ENCODE measurements at regions not wholly inside any gene's neighbourhood (a gene's known extent, or its start where the extent isn't known, plus 50 kb on each side); places are given as distances from the start of the nearest gene placed in this dataset.

- Histone ChIP-seq H3K4me1 (ENCODE audit: control insufficient read depth, insufficient read depth, low read length) (no peaks in the 10 kb centered on the region), H3K4me3 (ENCODE audit: low read depth, low read length) (no peak overlapping the region), H3K9me3 (ENCODE audit: control insufficient read depth, insufficient read depth, low read depth, low read length) (no peaks in the 10 kb centered on the region; the same call in 1 of the 2 replicates), H3K27ac (ENCODE audit: extremely low read depth, low read depth, low read length) (no peak overlapping the region), H3K36me3 (ENCODE audit: control insufficient read depth in 2 of 2, insufficient read depth in 1 of 2, low read length in 2 of 2) (no peaks in the 10 kb centered on the region)
- ChIA-PET POLR2A (no interaction called here), CTCF (interaction anchor here (0.9 kb wide), 1 partner anchor 115 kb away, joined by 5 read pairs; no protein-coding TSS in a partner anchor)
- TF ChIP-seq ZNF133 (tag by site-specific recombination; IDR thresholded peaks at IDR 0.05) = no peak
- TF ChIP-seq KLF8 (tag by site-specific recombination; IDR thresholded peaks at IDR 0.05) = no peak
- TF ChIP-seq ZNF112 (tag by site-specific recombination; IDR thresholded peaks at IDR 0.05) = no peak
- TF ChIP-seq RBAK (tag by site-specific recombination; IDR thresholded peaks at IDR 0.05) = no peak
- TF ChIP-seq PRDM10 (tag by site-specific recombination; IDR thresholded peaks at IDR 0.05) = no peak
- no peak for TF ChIP-seq ZBTB17 (tag by site-specific recombination; IDR thresholded peaks at IDR 0.05)
- TF ChIP-seq ZNF777 (tag by site-specific recombination; IDR thresholded peaks at IDR 0.05; ENCODE audit: borderline replicate concordance) = no peak
- TF ChIP-seq PRDM4 (tag by site-specific recombination; IDR thresholded peaks at IDR 0.05) = no peak
- no peak for TF ChIP-seq ZEB2 (tag by site-specific recombination; IDR thresholded peaks at IDR 0.05)
- TF ChIP-seq ATF2 (tag by site-specific recombination; IDR thresholded peaks at IDR 0.05; ENCODE audit: low read depth) = no peak
- TF ChIP-seq ZBTB8A (tag by site-specific recombination; IDR thresholded peaks at IDR 0.05) = no peak
- no peak for TF ChIP-seq ZNF510 (tag by site-specific recombination; IDR thresholded peaks at IDR 0.05; ENCODE audit: insufficient replicate concordance)
- no peak for TF ChIP-seq ZNF843 (tag by site-specific recombination; IDR thresholded peaks at IDR 0.05)
- no peak for TF ChIP-seq ZNF155 (tag by site-specific recombination; IDR thresholded peaks at IDR 0.05)
- no peak for TF ChIP-seq TSHZ1 (tag by site-specific recombination; IDR thresholded peaks at IDR 0.05; ENCODE audit: borderline replicate concordance)
- no peak for TF ChIP-seq ZNF280C (tag by site-specific recombination; IDR thresholded peaks at IDR 0.05)
- no peak for TF ChIP-seq ZNF449 (tag by site-specific recombination; IDR thresholded peaks at IDR 0.05)
- no peak for TF ChIP-seq ZNF624 (tag by site-specific recombination; IDR thresholded peaks at IDR 0.05)
These were observed 469.7 kb upstream of the FGF16 start for GRCh38 chrX:76977452-76977851.
